ENCODE measurements at regions not wholly inside any gene's neighbourhood (a gene's known extent, or its start where the extent isn't known, plus 50 kb on each side); places are given as distances from the start of the nearest gene placed in this dataset.

DNA sequence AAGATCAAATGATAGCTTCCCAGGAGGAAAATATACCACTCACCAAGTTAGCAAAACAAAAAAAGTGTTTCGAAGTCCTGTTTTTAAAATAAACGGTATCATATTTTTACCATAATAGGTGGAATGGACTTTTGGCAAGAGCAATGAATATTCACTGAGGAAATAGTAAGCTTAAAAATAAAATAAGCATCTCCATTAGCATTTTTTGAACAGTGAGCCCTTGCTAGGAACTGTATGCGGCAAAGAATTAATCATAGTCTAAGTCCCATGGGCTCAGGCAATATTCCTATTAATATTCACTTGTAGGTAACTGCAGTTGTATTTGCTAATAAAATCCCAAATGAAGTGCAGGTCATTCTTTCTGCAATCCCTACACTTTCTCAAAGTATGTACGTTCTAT lies 191.7 kb upstream of the GABRA2 start:
- TF ChIP-seq CTCF (conservative IDR thresholded peaks at IDR 0.05; ENCODE audit: low read depth, low read length) (no peak), EZH2 (IDR thresholded peaks at IDR 0.05; ENCODE audit: borderline replicate concordance, low read depth, low read length, poor library complexity, severe bottlenecking) (no peak)

Measured in A673 (cell line).